ENCODE measurements at regions not wholly inside any gene's neighbourhood (a gene's known extent, or its start where the extent isn't known, plus 50 kb on each side); places are given as distances from the start of the nearest gene placed in this dataset.

GRCh38 chr5:163772241-163772640 lies 266.8 kb downstream of the MAT2B start:
- TF ChIP-seq EZH2 (IDR thresholded peaks at IDR 0.05; ENCODE audit: insufficient read depth, poor library complexity, severe bottlenecking), result no peak
- no peak for TF ChIP-seq EZH2phosphoT487 (IDR thresholded peaks at IDR 0.05; ENCODE audit: insufficient read depth, low read depth)
